ENCODE measurements at regions not wholly inside any gene's neighbourhood (a gene's known extent, or its start where the extent isn't known, plus 50 kb on each side); places are given as distances from the start of the nearest gene placed in this dataset.
A peak's percentile ranks its signal among the peaks of the same experiment; 100 is the strongest.

GRCh38 chr1:244231572-244232315 is 180.7 kb downstream of the ZBTB18 start:
- Histone ChIP-seq H3K4me1 (no peaks in the 10 kb centered on the region), H3K36me3 (no peaks in the 10 kb centered on the region), H3K9me3 (no peaks in the 10 kb centered on the region), H3K27me3 (no peaks in the 10 kb centered on the region), H3K4me3 (ENCODE audit: low read depth, low read length) (peak overlapping the region; percentile 62)
- DNase-seq: peak; percentile 32
- no peak for TF ChIP-seq CTCF (IDR thresholded peaks at IDR 0.05; ENCODE audit: low read depth, low read length)

- Histone ChIP-seq H3K4me3 (ENCODE audit: low read depth, low read length) (no peak overlapping the region), H3K4me1 (no peaks in the 10 kb centered on the region), H3K9me3 (no peaks in the 10 kb centered on the region), H3K27me3 (no peaks in the 10 kb centered on the region), H3K36me3 (no peaks in the 10 kb centered on the region)
- DNase-seq: no peak
- TF ChIP-seq CTCF (IDR thresholded peaks at IDR 0.05; ENCODE audit: low read depth, low read length): 0 out of 2 replicates have a peak, but pooled peaks have one; percentile 2
These were observed 183.0 kb downstream of the ZBTB18 start for GRCh38 chr1:244234009-244234643.

- no peak for DNase-seq
- Histone ChIP-seq H3K27me3 (no peaks in the 10 kb centered on the region), H3K4me1 (no peaks in the 10 kb centered on the region), H3K36me3 (no peaks in the 10 kb centered on the region), H3K4me3 (ENCODE audit: low read depth, low read length) (no peak overlapping the region), H3K9me3 (no peaks in the 10 kb centered on the region)
- TF ChIP-seq CTCF (IDR thresholded peaks at IDR 0.05; ENCODE audit: low read depth, low read length): no peak
These were observed 184.1 kb downstream of the ZBTB18 start for GRCh38 chr1:244235157-244235556.

GRCh38 chr1:244236101-244236500 is 185.0 kb downstream of the ZBTB18 start:
- no peak for TF ChIP-seq CTCF (IDR thresholded peaks at IDR 0.05; ENCODE audit: low read depth, low read length)
- no peak overlapping the region for H3K4me3 ChIP-seq (ENCODE audit: low read depth, low read length)
- DNase-seq: no peak
- H3K27me3 ChIP-seq: no peaks in the 10 kb centered on the region
- no peaks in the 10 kb centered on the region for H3K36me3 ChIP-seq
- H3K9me3 ChIP-seq: no peaks in the 10 kb centered on the region
- no peaks in the 10 kb centered on the region for H3K4me1 ChIP-seq

GRCh38 chr1:244236721-244237120 is 185.6 kb downstream of the ZBTB18 start:
- no peak for TF ChIP-seq CTCF (IDR thresholded peaks at IDR 0.05; ENCODE audit: low read depth, low read length)
- Histone ChIP-seq H3K36me3 (no peaks in the 10 kb centered on the region), H3K4me3 (ENCODE audit: low read depth, low read length) (no peak overlapping the region), H3K9me3 (no peaks in the 10 kb centered on the region), H3K27me3 (no peaks in the 10 kb centered on the region), H3K4me1 (no peaks in the 10 kb centered on the region)
- DNase-seq: no peak

- Histone ChIP-seq H3K4me3 (ENCODE audit: low read depth, low read length) (no peak overlapping the region), H3K36me3 (no peaks in the 10 kb centered on the region), H3K27me3 (no peaks in the 10 kb centered on the region), H3K4me1 (no peaks in the 10 kb centered on the region), H3K9me3 (no peaks in the 10 kb centered on the region)
- DNase-seq: no peak
- TF ChIP-seq CTCF (IDR thresholded peaks at IDR 0.05; ENCODE audit: low read depth, low read length): no peak
These were observed 186.4 kb downstream of the ZBTB18 start for GRCh38 chr1:244237445-244237844.
